Bronchial epithelial cell (primary cell): ENCODE measurements at regions not wholly inside any gene's neighbourhood (a gene's known extent, or its start where the extent isn't known, plus 50 kb on each side); places are given as distances from the start of the nearest gene placed in this dataset.

Experiments used
- DNase-seq: peaks from one replicate; pipeline ENCODE4 v3.0.0-alpha.2; 2010; ENCODE audit warnings: low read depth
- FAIRE-seq: peaks from 2 replicates; lab custom pipeline; 2011; peaks lifted over from hg19 to GRCh38; lab: Jason Lieb, UNC
- H3K27me3 ChIP-seq: 2 replicates; pipeline ENCODE4 v1.5.1; 2011; ENCODE audit warnings: low read length; ENCODE audit not compliant: control insufficient read depth, insufficient read depth
- H3K36me3 ChIP-seq: 2 replicates; pipeline ENCODE4 v1.5.1; 2011; ENCODE audit warnings: low read length; ENCODE audit not compliant: control insufficient read depth, insufficient read depth
- H3K4me3 ChIP-seq: 2 replicates; pipeline ENCODE4 v1.5.1; 2011; ENCODE audit warnings: mild to moderate bottlenecking, low read depth, low read length, control low read depth
- CTCF ChIP-seq: IDR thresholded peaks from 2 replicates; pipeline ENCODE4 v1.5.1; 2011; ENCODE audit warnings: mild to moderate bottlenecking, moderate library complexity, low read length, control low read depth, inconsistent platforms; ENCODE audit not compliant: insufficient read depth, severe bottlenecking

GRCh38 chr2:106941372-106941993 is 55.5 kb upstream of the ST6GAL2 start:
- no peak overlapping the region for H3K4me3 ChIP-seq
- H3K36me3 ChIP-seq, result no peaks in the 10 kb centered on the region
- H3K27me3 ChIP-seq, result no peaks in the 10 kb centered on the region
- DNase-seq, result no peak
- no peak for TF ChIP-seq CTCF
- FAIRE-seq, result no peak

- FAIRE-seq (no peak), DNase-seq (no peak)
- Histone ChIP-seq H3K4me3 (no peak overlapping the region), H3K27me3 (no peaks in the 10 kb centered on the region), H3K36me3 (no peaks in the 10 kb centered on the region)
- TF ChIP-seq CTCF, result no peak
Measured at GRCh38 chr2:106943468-106944200, 57.7 kb upstream of the ST6GAL2 start.

GRCh38 chr2:106944215-106944614 is 58.2 kb upstream of the ST6GAL2 start:
- Histone ChIP-seq H3K4me3 (no peak overlapping the region), H3K36me3 (no peaks in the 10 kb centered on the region), H3K27me3 (no peaks in the 10 kb centered on the region)
- FAIRE-seq, result no peak
- DNase-seq, result no peak
- no peak for TF ChIP-seq CTCF

GRCh38 chr2:106948540-106948939 is 62.6 kb upstream of the ST6GAL2 start:
- TF ChIP-seq CTCF, result no peak
- H3K27me3 ChIP-seq, result no peaks in the 10 kb centered on the region
- no peaks in the 10 kb centered on the region for H3K36me3 ChIP-seq
- FAIRE-seq (no peak), DNase-seq (no peak)
- H3K4me3 ChIP-seq, result no peak overlapping the region

GRCh38 chr2:106953236-106953635 is 67.3 kb upstream of the ST6GAL2 start:
- no peak for TF ChIP-seq CTCF
- Histone ChIP-seq H3K36me3 (no peaks in the 10 kb centered on the region), H3K4me3 (no peak overlapping the region), H3K27me3 (no peaks in the 10 kb centered on the region)
- DNase-seq (no peak), FAIRE-seq (no peak)
